Astrocyte (in vitro differentiated cells and primary cell): ENCODE measurements at regions not wholly inside any gene's neighbourhood (a gene's known extent, or its start where the extent isn't known, plus 50 kb on each side); places are given as distances from the start of the nearest gene placed in this dataset.

Experiments
- DNase-seq: peaks from one replicate; pipeline ENCODE4 v3.0.0-alpha.2; 2010; ENCODE audit warnings: low read depth
- FAIRE-seq: peaks from 2 replicates; lab custom pipeline; 2011; peaks lifted over from hg19 to GRCh38; lab: Jason Lieb, UNC
- H2AFZ ChIP-seq: 2 replicates; pipeline ENCODE4 v1.6.0; 2012; ENCODE audit warnings: low read depth, low read length, inconsistent platforms
- H3K27ac ChIP-seq: 2 replicates; pipeline ENCODE4 v1.5.1; 2011; ENCODE audit warnings: low read depth, low read length, inconsistent platforms
- H3K27me3 ChIP-seq: 2 replicates; pipeline ENCODE4 v1.6.0; 2011; ENCODE audit warnings: low read length, inconsistent platforms; ENCODE audit not compliant: insufficient read depth
- H3K36me3 ChIP-seq: 2 replicates; pipeline ENCODE4 v1.5.1; 2011; ENCODE audit warnings: low read length, inconsistent platforms; ENCODE audit not compliant: insufficient read depth
- H3K4me1 ChIP-seq: 2 replicates; pipeline ENCODE4 v1.5.1; 2011; ENCODE audit warnings: low read length, inconsistent platforms; ENCODE audit not compliant: insufficient read depth
- H3K4me2 ChIP-seq: 2 replicates; pipeline ENCODE4 v1.6.0; 2012; ENCODE audit warnings: low read length, inconsistent platforms
- H3K4me3 ChIP-seq: 2 replicates; pipeline ENCODE4 v1.5.1; 2011; ENCODE audit warnings: low read depth, mild to moderate bottlenecking, low read length, inconsistent platforms; ENCODE audit not compliant: insufficient read depth
- H3K79me2 ChIP-seq: 2 replicates; pipeline ENCODE4 v1.6.0; 2012; ENCODE audit warnings: mild to moderate bottlenecking, low read length, inconsistent platforms; ENCODE audit not compliant: insufficient read depth
- H3K9ac ChIP-seq: 2 replicates; pipeline ENCODE4 v1.6.0; 2012; ENCODE audit warnings: mild to moderate bottlenecking, low read length, inconsistent platforms
- H3K9me3 ChIP-seq: 2 replicates; pipeline ENCODE4 v1.5.1; 2012; ENCODE audit warnings: low read depth, mild to moderate bottlenecking, low read length, inconsistent platforms; ENCODE audit not compliant: insufficient read depth
- H4K20me1 ChIP-seq: 2 replicates; pipeline ENCODE4 v1.6.0; 2012; ENCODE audit warnings: low read length, inconsistent platforms; ENCODE audit not compliant: insufficient read depth
- H3K27ac Mint-ChIP-seq: one replicate; pipeline ENCODE4 v1.8.0; 2021; ENCODE audit warnings: mild to moderate bottlenecking, mixed read lengths; ENCODE audit not compliant: unreplicated experiment
- H3K27me3 Mint-ChIP-seq: one replicate; pipeline ENCODE4 v1.8.0; 2021; ENCODE audit warnings: low read depth, mixed read lengths; ENCODE audit not compliant: unreplicated experiment
- H3K36me3 Mint-ChIP-seq: one replicate; pipeline ENCODE4 v1.8.0; 2021; ENCODE audit warnings: low read depth, mixed read lengths; ENCODE audit not compliant: unreplicated experiment
- H3K4me1 Mint-ChIP-seq: one replicate; pipeline ENCODE4 v1.8.0; 2021; ENCODE audit warnings: low read depth, mixed read lengths; ENCODE audit not compliant: unreplicated experiment
- H3K4me3 Mint-ChIP-seq: one replicate; pipeline ENCODE4 v1.8.0; 2021; ENCODE audit warnings: mild to moderate bottlenecking, moderate library complexity, mixed read lengths; ENCODE audit not compliant: unreplicated experiment
- H3K9me3 Mint-ChIP-seq: one replicate; pipeline ENCODE4 v1.8.0; 2021; ENCODE audit warnings: mild to moderate bottlenecking, mixed read lengths; ENCODE audit not compliant: unreplicated experiment
- EZH2 ChIP-seq: IDR thresholded peaks from 2 replicates; pipeline ENCODE4 v1.6.1; 2012; ENCODE audit warnings: mild to moderate bottlenecking, low read length, inconsistent platforms; ENCODE audit not compliant: insufficient read depth
- TF ChIP-seq, protein P1 (sequence below): IDR thresholded peaks from 2 replicates; pipeline ENCODE4 v1.5.1; 2011; ENCODE audit warnings: low read depth, mild to moderate bottlenecking, inconsistent platforms, low read length, moderate library complexity; ENCODE audit not compliant: insufficient read depth

DNA sequence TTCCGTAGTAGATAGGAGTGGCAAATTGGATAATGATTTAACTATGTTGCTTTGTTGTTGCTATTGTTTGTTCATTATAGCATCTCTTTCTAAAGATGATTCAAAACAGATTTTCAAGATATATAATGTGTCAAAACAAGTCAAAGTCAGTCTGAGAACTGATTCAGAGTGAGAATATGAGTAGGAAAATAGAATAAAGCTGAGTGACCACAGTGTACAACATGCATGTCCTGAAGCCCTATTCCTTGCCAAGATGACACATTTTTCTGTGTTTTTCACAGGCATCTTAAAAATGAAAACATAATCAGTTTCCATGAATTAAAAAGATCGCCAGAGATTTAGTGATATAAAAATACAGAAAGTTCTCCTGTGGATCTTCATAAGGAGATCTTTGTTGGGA, 57.0 kb upstream of the THRB start:
- Histone ChIP-seq H3K27me3 (no peaks in the 10 kb centered on the region), H3K4me2 (no peak overlapping the region), H2AFZ (no peak overlapping the region), H3K9ac (no peak overlapping the region), H3K4me1 (no peaks in the 10 kb centered on the region), H3K27ac (no peak overlapping the region), H3K36me3 (no peaks in the 10 kb centered on the region), H3K4me3 (no peak overlapping the region), H3K79me2 (no peaks in the 10 kb centered on the region), H4K20me1 (no peaks in the 10 kb centered on the region), H3K9me3 (no peaks in the 10 kb centered on the region)
- no peaks in the 10 kb centered on the region for H3K9me3 Mint-ChIP-seq
- H3K4me3 Mint-ChIP-seq, result no peak overlapping the region
- no peak overlapping the region for H3K27ac Mint-ChIP-seq
- no peak for DNase-seq
- no peak for FAIRE-seq
- H3K36me3 Mint-ChIP-seq, result no peaks in the 10 kb centered on the region
- TF ChIP-seq, protein P1, sequence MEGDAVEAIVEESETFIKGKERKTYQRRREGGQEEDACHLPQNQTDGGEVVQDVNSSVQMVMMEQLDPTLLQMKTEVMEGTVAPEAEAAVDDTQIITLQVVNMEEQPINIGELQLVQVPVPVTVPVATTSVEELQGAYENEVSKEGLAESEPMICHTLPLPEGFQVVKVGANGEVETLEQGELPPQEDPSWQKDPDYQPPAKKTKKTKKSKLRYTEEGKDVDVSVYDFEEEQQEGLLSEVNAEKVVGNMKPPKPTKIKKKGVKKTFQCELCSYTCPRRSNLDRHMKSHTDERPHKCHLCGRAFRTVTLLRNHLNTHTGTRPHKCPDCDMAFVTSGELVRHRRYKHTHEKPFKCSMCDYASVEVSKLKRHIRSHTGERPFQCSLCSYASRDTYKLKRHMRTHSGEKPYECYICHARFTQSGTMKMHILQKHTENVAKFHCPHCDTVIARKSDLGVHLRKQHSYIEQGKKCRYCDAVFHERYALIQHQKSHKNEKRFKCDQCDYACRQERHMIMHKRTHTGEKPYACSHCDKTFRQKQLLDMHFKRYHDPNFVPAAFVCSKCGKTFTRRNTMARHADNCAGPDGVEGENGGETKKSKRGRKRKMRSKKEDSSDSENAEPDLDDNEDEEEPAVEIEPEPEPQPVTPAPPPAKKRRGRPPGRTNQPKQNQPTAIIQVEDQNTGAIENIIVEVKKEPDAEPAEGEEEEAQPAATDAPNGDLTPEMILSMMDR, result no peak
- no peak for TF ChIP-seq EZH2
- H3K4me1 Mint-ChIP-seq, result no peaks in the 10 kb centered on the region
- H3K27me3 Mint-ChIP-seq, result no peaks in the 10 kb centered on the region

DNA sequence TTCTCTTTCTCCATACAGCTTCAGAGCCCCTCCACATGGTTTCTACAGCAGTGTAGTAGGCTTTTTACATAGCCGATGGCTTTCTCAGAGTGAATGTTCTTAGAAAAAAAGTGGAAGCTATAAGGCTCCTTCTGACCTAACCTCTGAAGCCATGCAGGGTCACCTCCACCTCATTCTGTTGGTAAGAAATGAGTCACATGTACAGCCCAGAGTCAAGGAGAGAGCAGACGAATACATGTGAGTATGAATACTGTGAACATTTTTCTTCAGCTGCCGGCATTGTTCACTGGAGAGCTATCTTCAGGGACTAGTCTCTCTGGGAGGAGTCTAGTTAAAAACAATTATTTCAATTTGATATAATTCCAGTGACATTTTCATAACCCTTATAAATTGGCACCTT, 68.2 kb upstream of the THRB start:
- Histone ChIP-seq H3K36me3 (no peaks in the 10 kb centered on the region), H3K9me3 (no peaks in the 10 kb centered on the region), H3K4me1 (no peaks in the 10 kb centered on the region), H3K4me2 (no peak overlapping the region), H3K27me3 (no peaks in the 10 kb centered on the region), H4K20me1 (no peaks in the 10 kb centered on the region), H3K4me3 (no peak overlapping the region), H3K27ac (no peak overlapping the region), H3K79me2 (no peaks in the 10 kb centered on the region), H2AFZ (no peak overlapping the region), H3K9ac (no peak overlapping the region)
- no peak overlapping the region for H3K4me3 Mint-ChIP-seq
- no peaks in the 10 kb centered on the region for H3K36me3 Mint-ChIP-seq
- DNase-seq (no peak), FAIRE-seq (no peak)
- H3K9me3 Mint-ChIP-seq, result peaks cover 5% of the 10 kb centered on the region
- TF ChIP-seq, protein P1, result no peak
- no peak for TF ChIP-seq EZH2
- peaks cover 8% of the 10 kb centered on the region for H3K4me1 Mint-ChIP-seq
- no peaks in the 10 kb centered on the region for H3K27me3 Mint-ChIP-seq
- peak overlapping the region; percentile 37 for H3K27ac Mint-ChIP-seq

DNA sequence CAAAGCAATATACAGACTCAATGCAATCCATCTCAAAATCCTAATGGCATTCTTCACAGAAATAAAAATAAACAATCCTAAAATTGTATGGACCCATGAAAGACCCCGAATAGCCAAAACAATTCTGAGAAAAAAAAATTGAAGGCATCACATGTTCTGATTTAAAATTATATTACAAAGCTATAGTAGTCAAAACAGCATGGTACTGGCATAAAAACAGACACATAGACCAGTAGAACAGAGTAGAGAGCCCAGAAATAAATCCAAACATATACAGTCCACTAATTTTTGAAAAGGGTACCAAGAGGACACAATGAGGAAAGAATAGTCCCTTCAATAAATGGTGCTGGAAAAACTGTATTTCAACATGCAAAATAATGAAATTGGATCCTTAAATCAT, 70.4 kb upstream of the THRB start:
- FAIRE-seq, result no peak
- Histone ChIP-seq H3K4me2 (no peak overlapping the region), H3K9ac (no peak overlapping the region), H3K4me1 (no peaks in the 10 kb centered on the region), H3K27me3 (no peaks in the 10 kb centered on the region), H2AFZ (no peak overlapping the region), H3K27ac (no peak overlapping the region), H3K9me3 (no peaks in the 10 kb centered on the region), H4K20me1 (no peaks in the 10 kb centered on the region), H3K79me2 (no peaks in the 10 kb centered on the region), H3K4me3 (no peak overlapping the region), H3K36me3 (no peaks in the 10 kb centered on the region)
- Mint-ChIP-seq H3K27me3 (peaks cover 2% of the 10 kb centered on the region), H3K4me1 (peaks cover 8% of the 10 kb centered on the region), H3K27ac (no peak overlapping the region), H3K4me3 (no peak overlapping the region), H3K9me3 (peaks cover 6% of the 10 kb centered on the region), H3K36me3 (no peaks in the 10 kb centered on the region)
- no peak for DNase-seq
- TF ChIP-seq EZH2, result no peak
- TF ChIP-seq, protein P1, result no peak
